ENCODE measurements at regions not wholly inside any gene's neighbourhood (a gene's known extent, or its start where the extent isn't known, plus 50 kb on each side); places are given as distances from the start of the nearest gene placed in this dataset.

DNA sequence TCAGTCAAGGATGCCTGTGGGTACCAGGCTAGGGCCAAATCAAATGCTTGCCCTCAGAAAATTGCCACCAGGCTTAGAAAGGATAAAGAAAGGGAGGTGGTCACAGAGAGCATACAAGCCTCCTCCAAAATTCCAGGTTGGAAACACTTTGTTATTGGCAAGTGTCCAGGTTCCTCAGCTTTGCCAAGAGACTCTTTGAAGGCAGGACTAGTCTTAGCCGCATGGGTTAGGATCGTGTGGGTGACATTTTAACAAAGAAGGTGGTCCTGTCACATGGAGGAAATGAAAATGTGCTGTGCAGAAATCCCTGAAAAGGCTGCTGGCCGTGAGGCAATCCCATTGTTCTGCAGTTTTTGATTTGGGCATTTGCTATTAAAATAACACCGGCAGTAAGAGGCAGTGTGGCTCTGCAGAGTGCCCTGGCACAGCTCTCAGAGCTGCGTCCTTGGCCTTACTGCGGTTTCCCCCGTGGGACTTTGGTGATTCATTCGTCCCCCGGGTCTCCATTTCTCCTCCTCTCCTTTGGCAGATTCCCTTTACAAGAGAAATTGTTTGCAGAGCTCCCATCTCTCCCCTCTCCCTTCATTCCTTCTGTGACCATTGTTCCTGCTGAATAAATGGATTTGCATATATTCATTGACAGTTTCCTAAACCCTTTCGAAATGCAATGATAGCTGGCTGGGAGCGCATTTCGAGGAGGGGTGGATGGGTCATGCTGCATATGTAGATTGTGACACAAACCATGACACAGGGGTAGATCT lies 187.3 kb downstream of the VAPA start:
- Histone ChIP-seq H3K9me2 (ENCODE audit: insufficient read depth) (no peaks in the 10 kb centered on the region), H3K9ac (ENCODE audit: low read length) (no peak overlapping the region), H3K27me3 (ENCODE audit: insufficient read depth, low read length) (peaks cover 29% of the 10 kb centered on the region; the same call in 1 of the 2 replicates), H2AFZ (ENCODE audit: low read depth, low read length, poor library complexity, severe bottlenecking) (no peak overlapping the region), H3K4me1 (ENCODE audit: control insufficient read depth in 1 of 2, insufficient read depth in 2 of 2, low read length in 2 of 2) (no peaks in the 10 kb centered on the region), H3K27ac (ENCODE audit: low read depth, low read length) (no peak overlapping the region), H3K36me3 (ENCODE audit: control insufficient read depth in 1 of 2, insufficient read depth in 2 of 2, low read length in 2 of 2) (no peaks in the 10 kb centered on the region), H3K4me3 (replicated peaks in 1 of 2; ENCODE audit: low read depth in 1 of 2, low read length in 2 of 2) (no peak overlapping the region), H4K20me1 (ENCODE audit: insufficient read depth) (no peaks in the 10 kb centered on the region), H3K79me2 (ENCODE audit: insufficient read depth, low read length) (no peaks in the 10 kb centered on the region), H3K4me2 (ENCODE audit: low read length) (no peak overlapping the region), H3K9me3 (ENCODE audit: control insufficient read depth in 1 of 2, insufficient read depth in 1 of 2, low read depth in 1 of 2, low read length in 2 of 2) (no peaks in the 10 kb centered on the region)
- POLR2A ChIA-PET, result no interaction called here
- RAD21 ChIA-PET (ENCODE audit: low non-redundant PET in 1 of 2, low total read pairs in 2 of 2, uncharacterized antibody in 2 of 2, unreplicated experiment in 2 of 2), result no interaction called here
- ATAC-seq (no peak), DNase-seq (ENCODE audit: low read depth, low spot score) (no peak)
- intact Hi-C loops (cut with micrococcal nuclease), result no loop called here
- no peak for TF ChIP-seq CBX3 (IDR thresholded peaks at IDR 0.05; ENCODE audit: low read depth)
- TF ChIP-seq, protein P1, sequence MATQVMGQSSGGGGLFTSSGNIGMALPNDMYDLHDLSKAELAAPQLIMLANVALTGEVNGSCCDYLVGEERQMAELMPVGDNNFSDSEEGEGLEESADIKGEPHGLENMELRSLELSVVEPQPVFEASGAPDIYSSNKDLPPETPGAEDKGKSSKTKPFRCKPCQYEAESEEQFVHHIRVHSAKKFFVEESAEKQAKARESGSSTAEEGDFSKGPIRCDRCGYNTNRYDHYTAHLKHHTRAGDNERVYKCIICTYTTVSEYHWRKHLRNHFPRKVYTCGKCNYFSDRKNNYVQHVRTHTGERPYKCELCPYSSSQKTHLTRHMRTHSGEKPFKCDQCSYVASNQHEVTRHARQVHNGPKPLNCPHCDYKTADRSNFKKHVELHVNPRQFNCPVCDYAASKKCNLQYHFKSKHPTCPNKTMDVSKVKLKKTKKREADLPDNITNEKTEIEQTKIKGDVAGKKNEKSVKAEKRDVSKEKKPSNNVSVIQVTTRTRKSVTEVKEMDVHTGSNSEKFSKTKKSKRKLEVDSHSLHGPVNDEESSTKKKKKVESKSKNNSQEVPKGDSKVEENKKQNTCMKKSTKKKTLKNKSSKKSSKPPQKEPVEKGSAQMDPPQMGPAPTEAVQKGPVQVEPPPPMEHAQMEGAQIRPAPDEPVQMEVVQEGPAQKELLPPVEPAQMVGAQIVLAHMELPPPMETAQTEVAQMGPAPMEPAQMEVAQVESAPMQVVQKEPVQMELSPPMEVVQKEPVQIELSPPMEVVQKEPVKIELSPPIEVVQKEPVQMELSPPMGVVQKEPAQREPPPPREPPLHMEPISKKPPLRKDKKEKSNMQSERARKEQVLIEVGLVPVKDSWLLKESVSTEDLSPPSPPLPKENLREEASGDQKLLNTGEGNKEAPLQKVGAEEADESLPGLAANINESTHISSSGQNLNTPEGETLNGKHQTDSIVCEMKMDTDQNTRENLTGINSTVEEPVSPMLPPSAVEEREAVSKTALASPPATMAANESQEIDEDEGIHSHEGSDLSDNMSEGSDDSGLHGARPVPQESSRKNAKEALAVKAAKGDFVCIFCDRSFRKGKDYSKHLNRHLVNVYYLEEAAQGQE (IDR thresholded peaks at IDR 0.05; ENCODE audit: low read depth), result no peak
- TF ChIP-seq, protein P2, sequence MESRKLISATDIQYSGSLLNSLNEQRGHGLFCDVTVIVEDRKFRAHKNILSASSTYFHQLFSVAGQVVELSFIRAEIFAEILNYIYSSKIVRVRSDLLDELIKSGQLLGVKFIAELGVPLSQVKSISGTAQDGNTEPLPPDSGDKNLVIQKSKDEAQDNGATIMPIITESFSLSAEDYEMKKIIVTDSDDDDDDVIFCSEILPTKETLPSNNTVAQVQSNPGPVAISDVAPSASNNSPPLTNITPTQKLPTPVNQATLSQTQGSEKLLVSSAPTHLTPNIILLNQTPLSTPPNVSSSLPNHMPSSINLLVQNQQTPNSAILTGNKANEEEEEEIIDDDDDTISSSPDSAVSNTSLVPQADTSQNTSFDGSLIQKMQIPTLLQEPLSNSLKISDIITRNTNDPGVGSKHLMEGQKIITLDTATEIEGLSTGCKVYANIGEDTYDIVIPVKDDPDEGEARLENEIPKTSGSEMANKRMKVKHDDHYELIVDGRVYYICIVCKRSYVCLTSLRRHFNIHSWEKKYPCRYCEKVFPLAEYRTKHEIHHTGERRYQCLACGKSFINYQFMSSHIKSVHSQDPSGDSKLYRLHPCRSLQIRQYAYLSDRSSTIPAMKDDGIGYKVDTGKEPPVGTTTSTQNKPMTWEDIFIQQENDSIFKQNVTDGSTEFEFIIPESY (IDR thresholded peaks at IDR 0.05; ENCODE audit: extremely low read depth, insufficient replicate concordance, low read length), result no peak
- no peak for TF ChIP-seq EZH2phosphoT487 (IDR thresholded peaks at IDR 0.05; ENCODE audit: borderline replicate concordance)
- TF ChIP-seq SRF (IDR thresholded peaks at IDR 0.05; ENCODE audit: low read depth), result no peak
- TF ChIP-seq EGR1 (IDR thresholded peaks at IDR 0.05; ENCODE audit: low read depth), result no peak
- no peak for TF ChIP-seq TCF7L2 (IDR thresholded peaks at IDR 0.05; ENCODE audit: borderline replicate concordance, extremely low read depth, insufficient read depth, insufficient read length)
- no peak for TF ChIP-seq SIN3A (IDR thresholded peaks at IDR 0.05; ENCODE audit: low read depth)
- TF ChIP-seq ZFX (IDR thresholded peaks at IDR 0.05), result no peak
- no peak for TF ChIP-seq RAD21 (IDR thresholded peaks at IDR 0.05; ENCODE audit: low read depth)
- no peak for TF ChIP-seq ELF1 (IDR thresholded peaks at IDR 0.05; ENCODE audit: borderline replicate concordance, low read depth)
- TF ChIP-seq, protein P3, sequence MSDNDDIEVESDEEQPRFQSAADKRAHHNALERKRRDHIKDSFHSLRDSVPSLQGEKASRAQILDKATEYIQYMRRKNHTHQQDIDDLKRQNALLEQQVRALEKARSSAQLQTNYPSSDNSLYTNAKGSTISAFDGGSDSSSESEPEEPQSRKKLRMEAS (IDR thresholded peaks at IDR 0.05), result no peak
- TF ChIP-seq FOSL1 (IDR thresholded peaks at IDR 0.05; ENCODE audit: low read depth), result no peak
- no peak for TF ChIP-seq ZNF274 (IDR thresholded peaks at IDR 0.05; ENCODE audit: low read depth, low read length)
- TF ChIP-seq, protein P4, sequence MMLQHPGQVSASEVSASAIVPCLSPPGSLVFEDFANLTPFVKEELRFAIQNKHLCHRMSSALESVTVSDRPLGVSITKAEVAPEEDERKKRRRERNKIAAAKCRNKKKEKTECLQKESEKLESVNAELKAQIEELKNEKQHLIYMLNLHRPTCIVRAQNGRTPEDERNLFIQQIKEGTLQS (IDR thresholded peaks at IDR 0.05), result no peak
- TF ChIP-seq EZH2 (IDR thresholded peaks at IDR 0.05), result no peak
- CTCF ChIA-PET, result no interaction called here
- no TSS peak for BruUV-seq (replicated peaks)

All from HCT116 (cell line).